ENCODE measurements at regions not wholly inside any gene's neighbourhood (a gene's known extent, or its start where the extent isn't known, plus 50 kb on each side); places are given as distances from the start of the nearest gene placed in this dataset.

DNA sequence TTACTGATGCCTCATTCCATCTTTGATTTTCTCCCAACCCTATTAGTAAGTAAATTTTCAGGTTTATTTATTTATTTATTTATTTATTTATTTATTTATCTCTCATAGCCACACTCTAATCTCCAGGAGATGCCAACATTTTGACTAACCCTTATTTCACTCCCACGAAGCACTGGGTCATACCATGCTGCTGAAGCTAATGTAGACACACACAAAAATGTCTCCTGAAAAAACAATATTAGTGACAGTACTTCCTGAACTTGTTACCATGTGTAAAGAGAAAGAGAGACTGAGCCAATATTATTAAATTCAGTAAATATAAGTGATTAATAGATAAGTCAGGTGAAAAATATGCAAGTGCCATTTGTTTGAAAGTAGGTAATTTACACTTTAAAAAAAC is 402.7 kb downstream of the C4orf33 start:
- TF ChIP-seq POLR2A (IDR thresholded peaks at IDR 0.05) (no peak), EP300 (IDR thresholded peaks at IDR 0.05) (no peak), POLR2AphosphoS5 (IDR thresholded peaks at IDR 0.05) (no peak)
- TF ChIP-seq, protein P1, sequence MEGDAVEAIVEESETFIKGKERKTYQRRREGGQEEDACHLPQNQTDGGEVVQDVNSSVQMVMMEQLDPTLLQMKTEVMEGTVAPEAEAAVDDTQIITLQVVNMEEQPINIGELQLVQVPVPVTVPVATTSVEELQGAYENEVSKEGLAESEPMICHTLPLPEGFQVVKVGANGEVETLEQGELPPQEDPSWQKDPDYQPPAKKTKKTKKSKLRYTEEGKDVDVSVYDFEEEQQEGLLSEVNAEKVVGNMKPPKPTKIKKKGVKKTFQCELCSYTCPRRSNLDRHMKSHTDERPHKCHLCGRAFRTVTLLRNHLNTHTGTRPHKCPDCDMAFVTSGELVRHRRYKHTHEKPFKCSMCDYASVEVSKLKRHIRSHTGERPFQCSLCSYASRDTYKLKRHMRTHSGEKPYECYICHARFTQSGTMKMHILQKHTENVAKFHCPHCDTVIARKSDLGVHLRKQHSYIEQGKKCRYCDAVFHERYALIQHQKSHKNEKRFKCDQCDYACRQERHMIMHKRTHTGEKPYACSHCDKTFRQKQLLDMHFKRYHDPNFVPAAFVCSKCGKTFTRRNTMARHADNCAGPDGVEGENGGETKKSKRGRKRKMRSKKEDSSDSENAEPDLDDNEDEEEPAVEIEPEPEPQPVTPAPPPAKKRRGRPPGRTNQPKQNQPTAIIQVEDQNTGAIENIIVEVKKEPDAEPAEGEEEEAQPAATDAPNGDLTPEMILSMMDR (IDR thresholded peaks at IDR 0.05), result no peak

All from gastroesophageal sphincter (tissue), 3 donors.